ENCODE measurements at regions not wholly inside any gene's neighbourhood (a gene's known extent, or its start where the extent isn't known, plus 50 kb on each side); places are given as distances from the start of the nearest gene placed in this dataset.
"Not testable (repeated sequence)": the region's sequence is repeated elsewhere in the genome, so short reads cannot be mapped to it uniquely, and the experiment has no call there.

GRCh38 chr10:62996516-62996915 is 136.6 kb upstream of the NRBF2 start:
- DNase-seq: no peak

DNA sequence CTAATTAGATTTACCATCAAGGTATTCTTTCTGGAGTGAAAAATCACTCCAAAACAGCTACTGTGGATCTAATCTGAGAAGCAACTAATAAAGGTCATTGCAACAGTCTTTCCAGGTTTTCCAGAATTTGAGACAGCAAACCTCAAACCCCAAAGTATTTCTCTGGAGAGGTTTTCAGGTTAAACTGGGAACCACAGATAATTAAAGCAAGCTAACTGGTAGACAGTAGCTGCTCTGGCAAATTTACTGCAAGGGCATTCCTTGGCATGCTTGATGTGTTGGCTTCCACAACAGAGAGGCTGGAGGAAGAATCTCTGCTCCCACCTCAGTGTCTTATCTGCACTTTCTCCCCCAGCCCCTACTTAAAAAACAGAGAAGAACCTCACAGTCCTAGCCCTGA is 140.0 kb upstream of the NRBF2 start:
- DNase-seq: no peak

DNA sequence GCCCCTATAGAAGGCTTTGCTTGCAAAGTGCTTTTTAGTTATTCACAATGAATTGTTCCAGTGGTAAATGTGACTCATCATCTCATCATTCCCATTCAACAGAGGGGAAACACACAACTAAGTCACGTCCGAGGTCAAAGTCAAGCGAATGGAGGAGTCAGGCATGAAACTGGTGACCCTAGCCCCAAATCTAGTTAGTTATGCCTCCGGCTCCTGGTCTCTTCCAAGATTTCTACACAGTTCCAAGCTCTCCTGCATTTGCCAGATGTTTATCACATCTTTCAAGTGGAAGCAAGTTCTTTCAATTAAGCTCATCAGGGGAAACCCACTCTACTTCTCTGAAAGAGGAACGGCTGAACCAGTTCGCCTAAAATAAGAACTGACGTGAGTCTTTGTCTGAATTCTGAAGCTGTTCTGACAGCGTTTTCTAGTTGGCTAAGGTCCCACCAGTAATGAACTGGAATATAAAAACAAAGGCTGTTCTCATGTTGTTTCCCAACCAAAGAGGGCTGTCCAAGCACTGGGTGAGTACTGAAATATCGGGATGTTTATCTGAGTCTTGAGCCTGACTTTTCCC is 140.9 kb upstream of the NRBF2 start:
- no peak for DNase-seq

DNA sequence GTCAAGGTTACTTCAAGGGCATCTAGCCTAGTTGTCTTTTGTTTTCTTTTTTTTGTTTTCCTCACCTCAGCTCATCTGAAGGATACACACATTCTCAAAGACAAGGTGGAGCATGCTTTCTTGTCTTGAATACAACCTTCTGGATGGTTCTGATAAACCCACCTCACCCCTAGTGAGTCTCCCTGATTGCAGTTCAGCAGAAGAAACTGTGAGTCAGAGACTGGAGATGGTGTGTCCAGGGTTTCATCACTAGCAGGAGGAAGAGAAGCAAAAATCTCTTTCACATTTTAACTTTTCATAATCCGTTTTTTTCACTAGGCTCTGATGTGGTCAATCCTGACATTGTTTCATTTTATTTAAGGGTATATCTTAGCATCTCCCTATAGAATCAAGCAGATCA is 143.0 kb upstream of the NRBF2 start:
- DNase-seq: no peak

DNA sequence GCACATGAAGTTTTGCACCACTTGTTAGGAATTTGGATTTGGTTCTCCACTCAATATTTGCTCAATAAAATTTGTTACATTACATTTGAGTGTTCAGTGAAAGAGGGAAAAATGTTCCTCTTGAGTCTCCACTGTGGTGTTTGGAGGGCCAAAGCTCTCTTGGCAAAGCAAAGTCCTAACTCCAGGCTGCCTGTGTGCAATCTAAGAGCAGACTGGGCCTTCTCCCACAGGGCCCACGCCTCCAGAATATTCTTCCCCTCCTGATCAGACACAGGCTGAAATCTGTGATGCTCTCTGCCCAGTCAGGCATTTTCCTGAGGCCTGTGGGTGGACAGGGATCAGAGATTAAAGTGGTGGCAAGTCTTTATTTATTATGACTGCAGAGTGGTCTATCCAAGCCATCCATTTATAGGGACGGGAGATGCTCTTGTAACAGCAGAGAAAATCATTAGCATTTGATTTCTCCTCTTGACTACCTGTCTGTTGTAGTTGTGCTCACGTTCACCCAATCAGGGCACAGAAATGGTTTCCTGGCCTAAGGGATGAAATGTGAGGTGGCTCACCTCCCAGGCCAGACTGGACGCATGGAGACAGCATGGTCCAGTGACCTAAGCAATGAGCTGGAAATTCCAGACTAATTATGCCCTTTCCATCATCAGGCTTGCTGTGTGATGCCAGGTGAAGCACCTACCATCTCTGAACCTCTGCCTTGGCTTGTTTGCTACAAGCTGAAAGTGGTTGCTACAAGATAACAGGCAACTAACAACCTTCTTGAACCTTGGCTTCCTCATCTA is 147.1 kb upstream of the NRBF2 start:
- no peak for DNase-seq

- no peak for DNase-seq
Observed at GRCh38 chr10:62981096-62981495, 152.0 kb upstream of the NRBF2 start.

GRCh38 chr10:62980687-62981086 is 152.4 kb upstream of the NRBF2 start:
- DNase-seq: no peak

GRCh38 chr10:62979921-62980320 is 153.2 kb upstream of the NRBF2 start:
- DNase-seq: no peak

GRCh38 chr10:62978482-62978881 is 154.6 kb upstream of the NRBF2 start:
- no peak for DNase-seq

DNA sequence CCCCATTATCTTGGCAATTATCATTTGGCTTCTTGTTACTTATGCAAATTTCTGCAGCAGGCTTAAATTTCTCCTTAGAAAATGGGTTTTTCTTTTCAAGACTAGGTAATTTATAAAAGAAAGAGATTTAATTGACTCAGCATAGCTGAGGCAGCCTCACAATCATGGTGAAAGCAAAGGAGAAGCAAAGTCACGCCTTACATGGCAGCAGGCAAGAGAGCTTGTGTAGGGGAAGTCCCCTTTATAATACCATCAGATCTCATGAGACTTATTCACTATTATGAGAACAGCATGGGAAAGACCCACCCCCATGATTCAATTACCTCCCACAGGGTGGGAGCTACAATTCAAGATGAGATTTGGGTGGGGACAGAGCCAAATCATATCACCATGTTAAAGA is 158.3 kb upstream of the NRBF2 start:
- not testable (repeated sequence) for DNase-seq

DNA sequence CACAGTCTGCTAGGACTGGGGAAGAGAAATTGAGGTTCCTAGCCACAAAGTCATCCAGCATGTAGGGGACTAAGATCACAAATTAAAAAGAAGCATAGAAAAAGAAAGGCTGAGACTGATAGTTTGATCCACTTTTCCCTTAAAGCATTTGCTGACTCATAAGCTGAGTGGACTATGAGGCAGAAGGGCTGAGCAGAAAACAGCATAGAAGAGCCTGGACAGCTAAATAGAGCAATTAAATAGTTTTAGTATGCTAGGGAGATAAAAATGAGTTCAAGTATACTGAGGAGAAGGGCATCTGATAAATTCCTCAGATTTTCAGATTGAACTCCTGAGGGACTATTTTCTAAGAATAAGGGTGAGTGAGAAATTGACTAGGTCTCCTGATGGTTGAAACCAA is 155.9 kb upstream of the EGR2 start:
- no peak for DNase-seq

- no peak for DNase-seq
Observed at GRCh38 chr10:62964026-62964425, 147.9 kb upstream of the EGR2 start.

DNA sequence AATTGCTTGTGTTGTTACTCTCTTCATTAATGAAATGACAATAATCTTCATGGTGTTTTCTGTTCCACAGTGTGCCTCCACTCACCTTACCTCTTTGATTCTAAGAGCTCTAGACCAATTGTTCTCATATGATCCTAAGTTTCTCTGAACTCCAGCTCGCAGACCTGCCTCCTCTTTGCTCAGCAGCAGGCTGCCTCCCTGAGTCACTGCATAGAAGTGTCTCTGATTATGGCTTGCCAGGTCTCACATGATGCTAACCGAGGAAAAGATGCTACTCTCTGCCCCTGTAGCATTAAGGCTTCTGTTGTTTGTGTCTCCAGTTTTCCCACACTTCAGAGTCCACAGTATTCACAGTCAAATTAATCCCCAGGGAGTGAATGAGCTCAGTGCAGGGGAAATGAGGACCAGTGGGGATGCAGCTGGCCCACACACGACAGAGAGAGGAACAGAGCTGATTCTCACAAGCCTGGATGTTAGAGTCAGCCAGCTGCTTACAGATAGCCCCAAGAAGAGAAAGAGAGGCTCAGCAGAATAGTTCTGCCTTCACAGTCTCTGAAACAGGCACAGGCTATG is 145.9 kb upstream of the EGR2 start:
- DNase-seq: no peak

- no peak for DNase-seq
Observed at GRCh38 chr10:62960416-62960815, 144.2 kb upstream of the EGR2 start.

- DNase-seq: no peak
Observed at GRCh38 chr10:62959553-62959952, 143.4 kb upstream of the EGR2 start.

DNA sequence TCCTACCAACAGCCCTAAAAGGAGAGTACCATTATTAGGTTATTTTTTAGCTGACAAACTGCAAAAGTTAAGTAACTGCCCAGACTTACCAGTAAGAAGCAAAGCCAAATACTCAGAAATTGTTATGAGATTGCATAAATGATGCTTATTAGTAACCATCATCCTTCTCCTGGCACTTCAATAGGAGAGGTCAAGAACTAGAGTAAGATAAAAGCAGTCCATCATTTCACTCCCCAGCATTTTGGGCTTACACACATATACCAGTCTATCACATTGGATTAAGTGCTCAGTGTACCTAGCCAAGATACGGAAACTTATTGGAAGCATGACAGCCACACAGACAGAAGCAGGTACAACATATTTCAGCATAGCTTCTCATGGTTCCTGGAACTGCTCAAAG is 142.8 kb upstream of the EGR2 start:
- no peak for DNase-seq

GRCh38 chr10:62946278-62946677 is 130.1 kb upstream of the EGR2 start:
- no peak for DNase-seq

DNA sequence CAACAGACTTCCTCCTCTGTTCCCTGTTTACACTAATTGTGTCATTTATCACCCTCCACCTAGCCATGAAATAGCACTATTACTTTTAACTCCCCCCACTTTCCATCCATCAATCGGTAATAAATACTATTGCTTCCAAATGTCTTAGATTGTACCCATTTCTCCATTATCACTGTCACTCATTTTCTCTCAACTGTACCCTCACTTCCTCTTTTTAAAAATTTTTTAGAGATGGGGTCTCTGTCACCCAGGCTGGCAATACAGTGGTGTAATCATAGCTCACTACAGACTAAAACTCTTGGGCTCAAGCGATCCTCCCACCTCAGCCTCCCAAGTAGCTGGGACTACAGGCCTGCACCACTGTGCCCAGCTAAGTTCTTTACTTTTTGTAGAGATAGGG is 123.5 kb upstream of the EGR2 start:
- DNase-seq: no peak

GRCh38 chr10:62938672-62939071 is 122.5 kb upstream of the EGR2 start:
- DNase-seq: no peak

- no peak for DNase-seq
Observed at GRCh38 chr10:62937674-62938073, 121.5 kb upstream of the EGR2 start.

DNA sequence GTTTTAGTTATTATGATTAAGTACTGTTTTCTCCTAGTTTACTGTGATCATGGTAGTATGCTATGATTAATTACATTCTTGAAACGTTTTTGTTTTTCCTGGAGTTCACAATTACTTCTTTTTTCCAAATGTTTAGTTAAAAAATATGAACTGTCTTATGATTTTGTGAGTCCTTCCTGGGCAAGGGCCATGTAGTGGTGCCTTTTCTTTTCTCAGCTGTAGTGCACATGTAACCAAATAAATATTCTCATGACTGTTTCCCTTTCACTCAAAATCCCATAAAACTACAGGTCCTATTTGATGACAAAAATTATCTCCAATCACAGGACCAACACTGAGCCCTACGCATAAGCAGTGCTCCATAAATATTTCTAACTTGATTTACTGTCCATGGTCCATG is 118.9 kb upstream of the EGR2 start:
- DNase-seq: no peak

GRCh38 chr10:62934258-62934657 is 118.1 kb upstream of the EGR2 start:
- DNase-seq: no peak

DNA sequence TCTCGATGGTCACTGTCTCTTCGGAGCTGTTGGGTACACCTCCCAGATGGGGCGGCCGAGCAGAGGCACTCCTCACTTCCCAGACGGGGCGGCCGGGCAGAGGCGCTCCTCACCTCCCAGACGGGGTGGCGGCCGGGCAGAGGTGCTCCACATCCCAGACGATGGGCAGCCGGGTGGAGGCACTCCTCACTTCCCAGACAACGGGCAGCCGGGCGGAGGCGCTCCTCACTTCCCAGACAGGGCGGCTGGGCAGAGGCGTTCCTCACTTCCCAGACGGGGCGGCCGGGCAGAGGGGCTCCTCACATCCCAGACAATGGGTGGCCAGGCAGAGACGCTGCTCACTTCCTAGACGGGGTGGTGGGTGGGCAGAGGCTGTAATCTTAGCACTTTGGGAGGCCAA is 112.6 kb upstream of the EGR2 start:
- not testable (repeated sequence) for DNase-seq

GRCh38 chr10:62926407-62926806 is 110.2 kb upstream of the EGR2 start:
- DNase-seq: no peak

DNA sequence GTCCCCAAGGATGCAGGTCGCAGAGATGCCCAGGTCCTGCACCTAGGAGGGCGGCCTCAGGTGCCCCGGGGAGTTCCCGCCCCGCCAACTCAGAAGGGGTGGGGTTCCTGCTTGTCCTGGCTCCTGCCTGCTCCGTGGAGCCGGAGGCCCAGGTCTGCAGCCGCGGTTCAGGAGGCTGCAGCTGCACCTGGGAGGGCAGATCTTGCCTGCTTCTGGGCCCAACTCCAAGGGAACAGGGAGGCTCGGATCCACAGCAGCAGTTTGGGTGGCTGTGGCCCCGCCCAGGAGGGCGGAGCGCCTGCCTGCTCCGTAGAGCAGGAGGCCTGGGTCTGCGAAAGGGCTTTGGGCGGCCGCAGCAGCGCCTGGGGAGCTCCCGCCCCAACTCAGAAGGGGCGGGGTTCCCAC is 108.2 kb upstream of the EGR2 start:
- peak; percentile 63 for DNase-seq
